Calu3 (cell line): ENCODE measurements at regions not wholly inside any gene's neighbourhood (a gene's known extent, or its start where the extent isn't known, plus 50 kb on each side); places are given as distances from the start of the nearest gene placed in this dataset.

Experiments
- BruUV-seq: library from RNA; stranded (reverse); fragments of 400-500 nt; replicated peaks from 2 replicates; lab custom pipeline; 2021; lab: Mats Ljungman, UMichigan
- CTCF ChIA-PET: fragments of 300-600 bp; sonication (Branson Sonifier 250); formaldehyde crosslinking; loops from one replicate; lab custom pipeline; 2022; ENCODE audit warnings: antibody characterized with exemption; lab: Charles Lee
- DNase-seq: peaks from one replicate; pipeline ENCODE4 v3.0.0; 2022
- H3K27ac Mint-ChIP-seq: one replicate; pipeline ENCODE4 v1.8.0; 2022; ENCODE audit warnings: mixed read lengths; ENCODE audit not compliant: unreplicated experiment
- H3K27me3 Mint-ChIP-seq: one replicate; pipeline ENCODE4 v1.8.0; 2022; ENCODE audit warnings: mixed read lengths; ENCODE audit not compliant: unreplicated experiment
- H3K36me3 Mint-ChIP-seq: one replicate; pipeline ENCODE4 v1.8.0; 2022; ENCODE audit warnings: mild to moderate bottlenecking, moderate library complexity, mixed read lengths; ENCODE audit not compliant: insufficient read depth, unreplicated experiment
- H3K4me1 Mint-ChIP-seq: one replicate; pipeline ENCODE4 v1.8.0; 2022; ENCODE audit warnings: mild to moderate bottlenecking, low read depth, mixed read lengths; ENCODE audit not compliant: unreplicated experiment
- H3K4me3 Mint-ChIP-seq: one replicate; pipeline ENCODE4 v1.8.0; 2022; ENCODE audit warnings: mild to moderate bottlenecking, low read depth, moderate library complexity, mixed read lengths; ENCODE audit not compliant: unreplicated experiment
- H3K9me3 Mint-ChIP-seq: one replicate; pipeline ENCODE4 v1.8.0; 2022; ENCODE audit warnings: low read depth, mixed read lengths; ENCODE audit not compliant: unreplicated experiment
- CTCF ChIP-seq: fragments of 200-600 bp; IDR thresholded peaks from one replicate; pipeline ENCODE4 v1.8.0; 2022; ENCODE audit warnings: antibody characterized with exemption; ENCODE audit not compliant: unreplicated experiment
- intact Hi-C: fragments of 100-400 bp; cut with micrococcal nuclease; formaldehyde crosslinking; loops from one replicate; pipeline ENCODE4 v1.10.0; 2022; ENCODE audit not compliant: unreplicated experiment

- peaks cover 11% of the 10 kb centered on the region for H3K4me1 Mint-ChIP-seq
- no peaks in the 10 kb centered on the region for H3K9me3 Mint-ChIP-seq
- BruUV-seq: no TSS peak
- H3K27me3 Mint-ChIP-seq: no peaks in the 10 kb centered on the region
- no peak overlapping the region for H3K27ac Mint-ChIP-seq
- CTCF ChIA-PET: no interaction called here
- TF ChIP-seq CTCF: no peak
- no peak overlapping the region for H3K4me3 Mint-ChIP-seq
- H3K36me3 Mint-ChIP-seq: no peaks in the 10 kb centered on the region
- DNase-seq: no peak
- intact Hi-C loops: no loop called here
These were observed 299.7 kb downstream of the TNS1 start for GRCh38 chr2:217703102-217703501.

GRCh38 chr2:217701622-217702021 is 301.2 kb downstream of the TNS1 start:
- no TSS peak for BruUV-seq
- H3K4me3 Mint-ChIP-seq: no peak overlapping the region
- no peak for TF ChIP-seq CTCF
- CTCF ChIA-PET: no interaction called here
- H3K9me3 Mint-ChIP-seq: no peaks in the 10 kb centered on the region
- H3K4me1 Mint-ChIP-seq: peaks cover 2% of the 10 kb centered on the region
- intact Hi-C loops: no loop called here
- no peaks in the 10 kb centered on the region for H3K27me3 Mint-ChIP-seq
- H3K27ac Mint-ChIP-seq: no peak overlapping the region
- DNase-seq: no peak
- no peaks in the 10 kb centered on the region for H3K36me3 Mint-ChIP-seq

DNA sequence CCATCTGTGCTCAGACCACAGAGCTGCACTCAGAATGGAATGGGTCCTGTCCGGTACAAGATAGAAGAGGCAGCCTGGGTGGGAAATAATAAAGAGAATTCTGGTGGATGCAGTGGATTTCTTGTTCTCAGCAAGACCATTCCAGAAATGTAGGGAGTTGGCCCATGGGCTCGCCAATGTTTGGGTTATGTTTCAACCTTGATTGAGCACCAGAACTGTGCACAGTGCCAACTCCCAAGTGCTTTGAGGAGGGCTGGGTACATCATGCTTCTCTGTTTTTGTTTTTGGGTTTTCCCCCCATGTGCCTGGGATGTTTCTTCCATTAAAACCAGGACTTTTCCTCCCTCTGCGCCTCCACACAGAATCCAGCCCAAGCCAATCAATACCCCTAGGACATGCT is 304.1 kb downstream of the TNS1 start:
- DNase-seq: no peak
- peak overlapping the region; percentile 5 for H3K27ac Mint-ChIP-seq
- H3K9me3 Mint-ChIP-seq: no peaks in the 10 kb centered on the region
- BruUV-seq: no TSS peak
- TF ChIP-seq CTCF: no peak
- no peaks in the 10 kb centered on the region for H3K4me1 Mint-ChIP-seq
- H3K27me3 Mint-ChIP-seq: no peaks in the 10 kb centered on the region
- H3K4me3 Mint-ChIP-seq: no peak overlapping the region
- CTCF ChIA-PET: no interaction called here
- no peaks in the 10 kb centered on the region for H3K36me3 Mint-ChIP-seq
- intact Hi-C loops: no loop called here

DNA sequence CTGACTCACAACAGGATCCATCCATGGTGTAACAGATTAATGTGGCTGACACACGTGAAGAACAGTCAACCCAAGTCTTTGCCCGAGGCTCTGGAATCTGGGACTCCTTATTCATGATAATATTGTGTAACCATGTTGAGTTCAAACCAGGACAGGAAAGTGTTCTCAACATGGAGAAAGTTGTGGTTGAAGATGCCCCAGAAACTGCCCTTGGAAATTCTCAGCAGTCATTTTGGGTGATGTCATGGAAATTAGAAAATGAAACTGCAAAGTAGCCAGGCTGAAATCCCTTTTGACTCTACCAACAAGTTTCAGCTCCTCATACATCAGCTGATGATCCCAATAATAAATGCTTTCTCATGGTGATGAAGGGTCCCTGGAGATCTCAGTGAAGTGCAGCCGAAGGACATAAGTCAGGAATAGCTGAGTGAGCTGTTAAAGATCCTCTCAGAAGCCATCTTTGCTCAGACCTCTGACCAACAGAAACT is 307.7 kb downstream of the TNS1 start:
- no peaks in the 10 kb centered on the region for H3K4me1 Mint-ChIP-seq
- no peak overlapping the region for H3K4me3 Mint-ChIP-seq
- H3K9me3 Mint-ChIP-seq: peaks cover 3% of the 10 kb centered on the region
- no peak for TF ChIP-seq CTCF
- CTCF ChIA-PET: no interaction called here
- no peaks in the 10 kb centered on the region for H3K27me3 Mint-ChIP-seq
- BruUV-seq: no TSS peak
- no peak overlapping the region for H3K27ac Mint-ChIP-seq
- DNase-seq: no peak
- intact Hi-C loops: no loop called here
- H3K36me3 Mint-ChIP-seq: no peaks in the 10 kb centered on the region
